Thoracic aorta (tissue), 2 donors: ENCODE measurements at regions not wholly inside any gene's neighbourhood (a gene's known extent, or its start where the extent isn't known, plus 50 kb on each side); places are given as distances from the start of the nearest gene placed in this dataset.
A peak's percentile ranks its signal among the peaks of the same experiment; 100 is the strongest.

Experiments used
- ATAC-seq: fragments of 150-250 bp; one replicate; pipeline ENCODE4 v1.8.0; 2017; ENCODE audit warnings: low read depth; ENCODE audit not compliant: insufficient number of reproducible peaks, low FRiP score
- DNase-seq: peaks from one replicate; pipeline ENCODE4 v3.0.0-alpha.2; 2020; ENCODE audit warnings: low spot score
- H3K27ac ChIP-seq, 2 donors: fragments of 200-600 bp; sonication (generic); 1 replicate in 1 of 2; 2 replicates in 1 of 2; pipeline ENCODE4 v1.5.1; 2016; ENCODE audit warnings: mild to moderate bottlenecking in 2 of 2, moderate library complexity in 2 of 2
- H3K27me3 ChIP-seq: fragments of 200-600 bp; sonication (generic); replicated peaks from 2 replicates; pipeline ENCODE4 v1.6.0; 2016; ENCODE audit warnings: mild to moderate bottlenecking; ENCODE audit not compliant: insufficient read depth
- H3K36me3 ChIP-seq: fragments of 200-600 bp; sonication (generic); one replicate; pipeline ENCODE4 v1.5.1; 2016
- H3K4me1 ChIP-seq, 2 donors: fragments of 200-600 bp; sonication (generic); 1 replicate in 1 of 2; 2 replicates in 1 of 2; pipeline versions ENCODE4 v1.5.1 to v1.6.0; 2016; ENCODE audit warnings: low read depth in 2 of 2, mild to moderate bottlenecking in 1 of 2; ENCODE audit not compliant: control insufficient read depth in 1 of 2
- H3K4me3 ChIP-seq: fragments of 200-600 bp; sonication (generic); 2 replicates; pipeline ENCODE4 v1.5.1; 2016; ENCODE audit warnings: mild to moderate bottlenecking
- H3K9me3 ChIP-seq: fragments of 200-600 bp; sonication (generic); 2 replicates; pipeline ENCODE4 v1.5.1; 2016
- CTCF ChIP-seq: fragments of 200-600 bp; sonication (generic); IDR thresholded peaks from one replicate; pipeline ENCODE4 v1.5.1; 2019; ENCODE audit warnings: antibody characterized with exemption

- DNase-seq = no peak
- Histone ChIP-seq H3K36me3 (no peaks in the 10 kb centered on the region), H3K27ac (no peak overlapping the region), H3K4me3 (no peak overlapping the region), H3K4me1 (no peaks in the 10 kb centered on the region), H3K9me3 (no peaks in the 10 kb centered on the region), H3K27me3 (no peaks in the 10 kb centered on the region)
- no peak for ATAC-seq
- no peak for TF ChIP-seq CTCF
Measured at GRCh38 chr12:63052696-63053095, 98.3 kb downstream of the AVPR1A start.

- Histone ChIP-seq H3K27ac (no peak overlapping the region), H3K9me3 (no peaks in the 10 kb centered on the region)
- no peak for ATAC-seq
Measured at GRCh38 chr12:63047146-63047545, 103.9 kb downstream of the AVPR1A start.

GRCh38 chr12:63045020-63045860 lies 105.8 kb downstream of the AVPR1A start:
- H3K36me3 ChIP-seq = no peaks in the 10 kb centered on the region
- peak overlapping the region; percentile 77 to 81 for H3K27ac ChIP-seq
- no peaks in the 10 kb centered on the region for H3K27me3 ChIP-seq
- no peak for DNase-seq
- H3K9me3 ChIP-seq = no peaks in the 10 kb centered on the region
- H3K4me3 ChIP-seq = peak overlapping the region; percentile 21
- TF ChIP-seq CTCF = no peak
- H3K4me1 ChIP-seq = peaks cover 10 to 18% of the 10 kb centered on the region in 2 donors
- peak; percentile 61 for ATAC-seq

More at GRCh38 chr12:63047146-63047545, 103.9 kb downstream of the AVPR1A start:
- Histone ChIP-seq H3K4me1 (peaks cover 10 to 18% of the 10 kb centered on the region in 2 donors), H3K4me3 (no peak overlapping the region), H3K36me3 (no peaks in the 10 kb centered on the region), H3K27me3 (no peaks in the 10 kb centered on the region)
- DNase-seq = no peak
- no peak for TF ChIP-seq CTCF

GRCh38 chr12:63042646-63043045 lies 107.7 kb upstream of the PPM1H start:
- no peak for ATAC-seq
- no peaks in the 10 kb centered on the region for H3K36me3 ChIP-seq
- H3K27me3 ChIP-seq = no peaks in the 10 kb centered on the region
- no peak for TF ChIP-seq CTCF
- peaks cover 10 to 18% of the 10 kb centered on the region in 2 donors for H3K4me1 ChIP-seq
- DNase-seq = no peak
- no peaks in the 10 kb centered on the region for H3K9me3 ChIP-seq
- H3K27ac ChIP-seq = peak overlapping the region in 1 of 2 donors; percentile 45
- H3K4me3 ChIP-seq = no peak overlapping the region

- H3K4me1 ChIP-seq = peaks cover 10 to 18% of the 10 kb centered on the region in 2 donors
Measured at GRCh38 chr12:63041601-63042000, 106.7 kb upstream of the PPM1H start.

More at GRCh38 chr12:63041601-63042000, 106.7 kb upstream of the PPM1H start:
- DNase-seq (no peak), ATAC-seq (no peak)
- Histone ChIP-seq H3K4me3 (no peak overlapping the region), H3K27me3 (no peaks in the 10 kb centered on the region), H3K9me3 (no peaks in the 10 kb centered on the region), H3K36me3 (no peaks in the 10 kb centered on the region), H3K27ac (no peak overlapping the region)
- no peak for TF ChIP-seq CTCF
